Transverse colon (tissue), 4 donors: ENCODE measurements at regions not wholly inside any gene's neighbourhood (a gene's known extent, or its start where the extent isn't known, plus 50 kb on each side); places are given as distances from the start of the nearest gene placed in this dataset.

Source experiments
- DNase-seq: peaks from one replicate; pipeline ENCODE4 v3.0.0-alpha.2; 2019
- H3K27ac ChIP-seq, 4 donors: fragments of 200-600 bp; sonication (generic); 2 replicates each; pipeline ENCODE4 v1.5.1; 2016 to 2018; ENCODE audit warnings: inconsistent platforms in 4 of 4
- H3K27me3 ChIP-seq: fragments of 200-600 bp; sonication (generic); 2 replicates; pipeline ENCODE4 v1.5.1; 2017; ENCODE audit warnings: inconsistent platforms
- H3K36me3 ChIP-seq, 4 donors: fragments of 200-600 bp; sonication (generic); 2 replicates each; pipeline ENCODE4 v1.5.1; 2017 to 2019; ENCODE audit warnings: inconsistent platforms in 4 of 4
- H3K4me1 ChIP-seq, 4 donors: fragments of 200-600 bp; sonication (generic); 2 replicates each; pipeline ENCODE4 v1.5.1; 2017 to 2020; ENCODE audit warnings: inconsistent platforms in 4 of 4
- H3K4me3 ChIP-seq, 4 donors: fragments of 200-600 bp; sonication (generic); 1 replicate in 1 of 4; 2 replicates in 3 of 4; pipeline versions ENCODE4 v1.5.1 to v1.6.1; 2017 to 2019; ENCODE audit warnings: inconsistent platforms in 4 of 4
- H3K9me3 ChIP-seq, 2 donors: fragments of 200-600 bp; sonication (generic); 2 replicates each; pipeline ENCODE4 v1.5.1; 2017 to 2019; ENCODE audit warnings: inconsistent platforms in 2 of 2
- EP300 ChIP-seq: sonication (generic); formaldehyde crosslinking; IDR thresholded peaks from one replicate; pipeline ENCODE4 v1.6.1; 2017; ENCODE audit warnings: antibody characterized with exemption, low read depth
- POLR2A ChIP-seq: fragments of 450-650 bp; IDR thresholded peaks from one replicate; pipeline ENCODE4 v1.6.1; 2016; ENCODE audit warnings: antibody characterized with exemption, mild to moderate bottlenecking, moderate library complexity
- POLR2AphosphoS5 ChIP-seq, 3 donors: sonication (generic); formaldehyde crosslinking; IDR thresholded peaks; one replicate each; pipeline ENCODE4 v1.6.1; 2016; ENCODE audit warnings: antibody characterized with exemption in 3 of 3
- WGBS, 2 donors: methylation state at CpG; one replicate each; pipeline ENCODE4 v1.1.5; 2018; ENCODE audit warnings: low coverage in 1 of 2; 5-methylcytosine and 5-hydroxymethylcytosine counted together
- in situ Hi-C, 4 donors: fragments of 200-750 bp; cut with MboI; loops; one replicate each; pipeline versions ENCODE4 v1.15.0 to v1.15.1; 2017; ENCODE audit warnings: low sequenced_read_pairs in 3 of 4, low pct_ligation_motif_present in 1 of 4, low pct_unique_long_range_greater_than_20kb in 1 of 4
- intact Hi-C: fragments of 100-400 bp; cut with DNase I; formaldehyde crosslinking; loops from one replicate; pipeline ENCODE4 v1.15.1; 2023; ENCODE audit warnings: low total_unique reads
- TF ChIP-seq, protein P1 (sequence below), 5 experiments: fragments of 200-600 bp in 3 of 5; fragments of 450-650 bp in 2 of 5; sonication (generic) in 3 of 5; IDR thresholded peaks; 1 replicate in 2 of 5; 2 replicates in 3 of 5; pipeline ENCODE4 v1.5.1; 2016 to 2017; ENCODE audit warnings: antibody characterized with exemption in 5 of 5, inconsistent platforms in 3 of 5, mild to moderate bottlenecking in 2 of 5, moderate library complexity in 1 of 5

- no peaks in the 10 kb centered on the region for H3K4me1 ChIP-seq
- TF ChIP-seq EP300 (no peak), POLR2AphosphoS5 (IDR thresholded peaks at IDR 0.05) (no peak), POLR2A (no peak)
- TF ChIP-seq, protein P1, sequence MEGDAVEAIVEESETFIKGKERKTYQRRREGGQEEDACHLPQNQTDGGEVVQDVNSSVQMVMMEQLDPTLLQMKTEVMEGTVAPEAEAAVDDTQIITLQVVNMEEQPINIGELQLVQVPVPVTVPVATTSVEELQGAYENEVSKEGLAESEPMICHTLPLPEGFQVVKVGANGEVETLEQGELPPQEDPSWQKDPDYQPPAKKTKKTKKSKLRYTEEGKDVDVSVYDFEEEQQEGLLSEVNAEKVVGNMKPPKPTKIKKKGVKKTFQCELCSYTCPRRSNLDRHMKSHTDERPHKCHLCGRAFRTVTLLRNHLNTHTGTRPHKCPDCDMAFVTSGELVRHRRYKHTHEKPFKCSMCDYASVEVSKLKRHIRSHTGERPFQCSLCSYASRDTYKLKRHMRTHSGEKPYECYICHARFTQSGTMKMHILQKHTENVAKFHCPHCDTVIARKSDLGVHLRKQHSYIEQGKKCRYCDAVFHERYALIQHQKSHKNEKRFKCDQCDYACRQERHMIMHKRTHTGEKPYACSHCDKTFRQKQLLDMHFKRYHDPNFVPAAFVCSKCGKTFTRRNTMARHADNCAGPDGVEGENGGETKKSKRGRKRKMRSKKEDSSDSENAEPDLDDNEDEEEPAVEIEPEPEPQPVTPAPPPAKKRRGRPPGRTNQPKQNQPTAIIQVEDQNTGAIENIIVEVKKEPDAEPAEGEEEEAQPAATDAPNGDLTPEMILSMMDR (IDR thresholded peaks at IDR 0.05) = no peak
- peaks cover 8% of the 10 kb centered on the region for H3K27me3 ChIP-seq
- peaks cover 3 to 9% of the 10 kb centered on the region in 2 donors for H3K9me3 ChIP-seq
- in situ Hi-C loops (no loop called here), intact Hi-C loops (no loop called here)
- no peak for DNase-seq
- no peak overlapping the region for H3K4me3 ChIP-seq
- WGBS, 2 donors = 73% methylated on average over 14 of the region's 16 CpGs; no CpG with 5 or more reads in 1 of the 2 donors
- no peaks in the 10 kb centered on the region for H3K36me3 ChIP-seq
- H3K27ac ChIP-seq = no peak overlapping the region
Measured at GRCh38 chr9:135229701-135230385, 142.4 kb downstream of the OLFM1 start.

GRCh38 chr9:135230386-135230765 is 142.9 kb downstream of the OLFM1 start:
- DNase-seq = no peak
- peaks cover 8% of the 10 kb centered on the region for H3K27me3 ChIP-seq
- intact Hi-C loops = no loop called here
- no peak overlapping the region for H3K4me3 ChIP-seq
- H3K27ac ChIP-seq = no peak overlapping the region
- H3K4me1 ChIP-seq = no peaks in the 10 kb centered on the region
- in situ Hi-C loops = no loop called here
- no peak for TF ChIP-seq POLR2A
- TF ChIP-seq EP300 = no peak
- TF ChIP-seq POLR2AphosphoS5 (IDR thresholded peaks at IDR 0.05) = no peak
- TF ChIP-seq, protein P1 (IDR thresholded peaks at IDR 0.05) = no peak
- peaks cover 3 to 9% of the 10 kb centered on the region in 2 donors for H3K9me3 ChIP-seq
- no peaks in the 10 kb centered on the region for H3K36me3 ChIP-seq
- WGBS, 2 donors = 89% methylated on average over 7 of the region's 7 CpGs; no CpG with 5 or more reads in 1 of the 2 donors

DNA sequence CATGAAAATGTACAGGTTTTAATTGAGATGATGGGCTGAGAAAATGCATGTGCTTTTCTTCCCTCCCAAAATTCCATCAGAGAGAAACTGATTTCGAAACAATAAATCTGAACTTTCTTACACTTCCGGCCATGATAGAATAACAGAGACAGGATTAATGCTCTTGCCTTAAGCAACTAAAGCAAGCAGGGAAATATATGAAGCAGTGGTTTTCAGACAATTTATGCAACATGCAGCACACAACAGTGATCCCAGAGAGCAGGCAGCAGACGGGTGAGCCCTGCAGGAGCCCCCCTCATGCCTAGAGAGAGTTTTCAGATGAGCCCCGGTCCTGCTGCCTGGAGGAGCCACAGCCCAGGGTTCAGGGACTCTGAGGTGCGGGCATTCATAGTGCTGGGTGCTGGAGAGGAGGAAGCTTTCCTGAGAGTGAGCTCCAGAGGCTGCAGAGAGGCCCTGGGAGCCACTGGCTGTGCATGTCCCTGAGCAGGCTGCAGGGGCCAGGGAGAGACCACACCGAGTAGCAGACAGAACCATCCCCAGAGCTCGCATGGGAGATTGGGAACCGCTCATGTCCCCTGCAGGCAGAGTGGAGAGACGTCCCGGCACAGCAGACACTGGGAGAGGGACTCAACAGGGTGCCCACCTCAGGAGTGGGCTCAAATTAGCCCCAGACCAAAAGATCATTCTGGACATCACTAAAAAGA is 143.5 kb downstream of the OLFM1 start:
- Histone ChIP-seq H3K36me3 (no peaks in the 10 kb centered on the region), H3K27me3 (peaks cover 8% of the 10 kb centered on the region), H3K9me3 (peaks cover 3 to 9% of the 10 kb centered on the region in 2 donors), H3K27ac (no peak overlapping the region), H3K4me1 (no peaks in the 10 kb centered on the region), H3K4me3 (no peak overlapping the region)
- WGBS, 2 donors = 62% methylated on average over 9 of the region's 10 CpGs; no CpG with 5 or more reads in 1 of the 2 donors
- TF ChIP-seq EP300 (no peak), POLR2AphosphoS5 (IDR thresholded peaks at IDR 0.05) (no peak)
- TF ChIP-seq, protein P1 (IDR thresholded peaks at IDR 0.05) = no peak
- in situ Hi-C loops = no loop called here
- intact Hi-C loops = no loop called here
- no peak for DNase-seq

- Histone ChIP-seq H3K27ac (no peak overlapping the region), H3K4me1 (no peaks in the 10 kb centered on the region), H3K9me3 (peaks cover under 1 to 3% of the 10 kb centered on the region in 2 donors), H3K36me3 (no peaks in the 10 kb centered on the region), H3K4me3 (no peak overlapping the region), H3K27me3 (no peaks in the 10 kb centered on the region)
- 86 to 90% methylated on average over 10 to 18 of the region's 20 CpGs for WGBS, 2 donors
- intact Hi-C loops = no loop called here
- in situ Hi-C loops = no loop called here
- DNase-seq = no peak
- TF ChIP-seq EP300 (no peak), POLR2A (no peak), POLR2AphosphoS5 (IDR thresholded peaks at IDR 0.05) (no peak)
- TF ChIP-seq, protein P1 (IDR thresholded peaks at IDR 0.05) = no peak
Measured at GRCh38 chr9:135239100-135239768, 151.8 kb downstream of the OLFM1 start.
